ENCODE measurements at regions not wholly inside any gene's neighbourhood (a gene's known extent, or its start where the extent isn't known, plus 50 kb on each side); places are given as distances from the start of the nearest gene placed in this dataset.

DNA sequence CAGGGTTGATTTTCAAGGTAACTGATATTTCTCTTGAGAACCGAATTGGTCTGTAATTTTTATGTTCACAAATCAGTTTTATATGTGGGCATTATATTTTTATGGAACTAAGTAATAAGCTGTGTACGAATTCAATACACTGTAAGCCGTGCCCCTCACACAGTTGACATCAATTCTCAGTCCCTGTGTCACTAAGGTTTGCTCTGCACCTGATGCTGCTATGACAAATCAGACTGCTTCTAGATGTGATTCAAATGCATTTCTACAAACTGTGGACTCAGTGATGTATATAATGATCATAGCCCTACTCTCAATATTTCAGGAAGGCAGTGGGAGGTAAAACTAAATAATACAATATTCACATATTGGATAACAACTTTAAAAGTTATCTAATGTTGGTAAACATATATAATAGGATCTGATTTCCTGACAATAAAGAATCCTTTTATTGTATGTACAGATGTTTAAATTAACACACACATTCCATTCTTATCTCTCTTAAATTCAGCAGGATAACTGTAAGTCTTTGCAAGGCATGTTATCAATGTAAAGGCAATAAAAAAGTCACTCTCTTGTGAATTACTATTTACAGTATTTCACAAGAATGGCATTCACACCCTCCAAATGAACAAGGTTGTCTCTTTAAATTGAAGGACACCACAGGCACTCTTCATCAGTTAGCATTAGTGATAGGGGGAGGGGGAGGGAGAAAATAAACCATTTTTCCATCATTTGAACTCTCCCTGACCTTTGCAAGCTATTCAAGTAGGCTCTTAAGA is 87.2 kb upstream of the SOX5 start:
- Histone ChIP-seq H3K36me3 (ENCODE audit: control insufficient read depth in 2 of 2, insufficient read depth in 2 of 2, low read length in 2 of 2) (no peaks in the 10 kb centered on the region), H3K9ac (ENCODE audit: low read length in 2 of 2) (no peak overlapping the region), H3K9me3 (ENCODE audit: control insufficient read depth in 2 of 2, low read length in 2 of 2) (no peaks in the 10 kb centered on the region), H3K4me1 (ENCODE audit: control insufficient read depth, insufficient read depth, low read length) (no peaks in the 10 kb centered on the region), H3K4me3 (ENCODE audit: low read length in 2 of 2) (no peak overlapping the region), H3K27me3 (ENCODE audit: control insufficient read depth in 1 of 2, insufficient read depth in 2 of 2, low read length in 2 of 2) (no peaks in the 10 kb centered on the region), H3K27ac (ENCODE audit: low read length) (no peak overlapping the region)

DNA sequence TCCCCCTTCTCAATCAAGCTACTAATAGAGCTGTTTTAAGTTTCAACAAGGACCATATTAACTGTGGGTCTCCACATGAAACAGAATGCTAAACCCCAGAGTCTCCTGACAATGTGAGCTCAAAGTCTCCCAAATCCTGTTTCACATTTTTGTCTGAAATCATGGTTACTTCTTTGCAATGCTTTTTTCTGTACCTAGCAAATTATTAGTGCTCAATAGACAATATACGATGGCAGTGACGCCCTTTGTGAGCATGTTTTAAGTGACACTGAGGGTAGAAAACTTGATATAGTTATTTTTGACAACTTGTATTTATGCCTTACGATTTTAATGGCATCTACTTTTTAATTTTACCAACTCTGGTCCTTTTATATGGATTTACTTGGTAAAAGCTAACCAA is 85.4 kb upstream of the SOX5 start:
- Histone ChIP-seq H3K27me3 (ENCODE audit: control insufficient read depth in 1 of 2, insufficient read depth in 2 of 2, low read length in 2 of 2) (no peaks in the 10 kb centered on the region), H3K4me1 (ENCODE audit: control insufficient read depth, insufficient read depth, low read length) (no peaks in the 10 kb centered on the region), H3K4me3 (ENCODE audit: low read length in 2 of 2) (no peak overlapping the region), H3K27ac (ENCODE audit: low read length) (no peak overlapping the region), H3K9ac (ENCODE audit: low read length in 2 of 2) (no peak overlapping the region), H3K9me3 (ENCODE audit: control insufficient read depth in 2 of 2, low read length in 2 of 2) (no peaks in the 10 kb centered on the region), H3K36me3 (ENCODE audit: control insufficient read depth in 2 of 2, insufficient read depth in 2 of 2, low read length in 2 of 2) (no peaks in the 10 kb centered on the region)

DNA sequence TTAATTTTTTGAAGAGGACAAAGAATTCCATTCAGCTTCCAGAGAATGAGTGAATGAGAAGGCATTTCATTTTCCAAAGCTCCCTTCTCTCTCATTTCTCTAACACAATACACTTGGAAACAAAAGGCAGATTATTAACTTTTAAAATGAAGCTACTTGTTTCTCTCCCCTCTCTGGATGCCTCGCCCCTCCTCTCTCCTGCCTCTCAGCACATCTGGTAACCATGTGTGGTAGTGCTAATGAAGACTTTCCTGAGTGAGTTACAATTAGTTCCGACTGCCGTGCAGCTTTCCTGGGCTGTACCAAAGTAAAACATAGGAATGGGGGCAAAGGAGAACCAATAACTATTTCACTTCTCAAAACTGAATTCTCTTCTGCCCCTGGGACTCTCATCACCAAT is 84.7 kb upstream of the SOX5 start:
- H3K4me3 ChIP-seq (ENCODE audit: low read length in 2 of 2): no peak overlapping the region

DNA sequence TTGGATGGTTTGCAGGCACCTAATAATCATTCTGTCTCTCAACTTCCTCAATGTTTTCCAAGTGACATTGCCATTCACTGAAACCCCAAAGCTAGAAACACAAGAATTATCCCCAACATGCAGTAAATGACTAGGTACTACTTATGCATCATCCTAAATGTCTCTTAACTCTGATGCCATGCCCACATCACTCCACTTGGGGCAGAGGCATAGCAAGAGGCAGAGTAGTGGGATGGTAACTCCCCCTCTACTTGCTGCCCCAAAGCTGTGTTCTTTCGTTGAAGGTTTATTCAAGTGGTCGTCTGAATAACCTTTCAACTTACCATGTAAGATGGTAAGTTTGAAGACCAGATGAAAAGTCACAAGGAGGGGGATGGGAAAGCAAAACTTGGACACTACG is 77.9 kb upstream of the SOX5 start:
- Histone ChIP-seq H3K36me3 (ENCODE audit: control insufficient read depth in 2 of 2, insufficient read depth in 2 of 2, low read length in 2 of 2) (no peaks in the 10 kb centered on the region), H3K4me1 (ENCODE audit: control insufficient read depth, insufficient read depth, low read length) (no peaks in the 10 kb centered on the region), H3K27ac (ENCODE audit: low read length) (no peak overlapping the region), H3K27me3 (ENCODE audit: control insufficient read depth in 1 of 2, insufficient read depth in 2 of 2, low read length in 2 of 2) (no peaks in the 10 kb centered on the region), H3K9ac (ENCODE audit: low read length in 2 of 2) (no peak overlapping the region), H3K4me3 (ENCODE audit: low read length in 2 of 2) (no peak overlapping the region), H3K9me3 (ENCODE audit: control insufficient read depth in 2 of 2, low read length in 2 of 2) (no peaks in the 10 kb centered on the region)

More for the DNA sequence above, 84.7 kb upstream of the SOX5 start:
- Histone ChIP-seq H3K27ac (ENCODE audit: low read length) (no peak overlapping the region), H3K27me3 (ENCODE audit: control insufficient read depth in 1 of 2, insufficient read depth in 2 of 2, low read length in 2 of 2) (no peaks in the 10 kb centered on the region), H3K9me3 (ENCODE audit: control insufficient read depth in 2 of 2, low read length in 2 of 2) (no peaks in the 10 kb centered on the region), H3K9ac (ENCODE audit: low read length in 2 of 2) (no peak overlapping the region), H3K4me1 (ENCODE audit: control insufficient read depth, insufficient read depth, low read length) (no peaks in the 10 kb centered on the region), H3K36me3 (ENCODE audit: control insufficient read depth in 2 of 2, insufficient read depth in 2 of 2, low read length in 2 of 2) (no peaks in the 10 kb centered on the region)

DNA sequence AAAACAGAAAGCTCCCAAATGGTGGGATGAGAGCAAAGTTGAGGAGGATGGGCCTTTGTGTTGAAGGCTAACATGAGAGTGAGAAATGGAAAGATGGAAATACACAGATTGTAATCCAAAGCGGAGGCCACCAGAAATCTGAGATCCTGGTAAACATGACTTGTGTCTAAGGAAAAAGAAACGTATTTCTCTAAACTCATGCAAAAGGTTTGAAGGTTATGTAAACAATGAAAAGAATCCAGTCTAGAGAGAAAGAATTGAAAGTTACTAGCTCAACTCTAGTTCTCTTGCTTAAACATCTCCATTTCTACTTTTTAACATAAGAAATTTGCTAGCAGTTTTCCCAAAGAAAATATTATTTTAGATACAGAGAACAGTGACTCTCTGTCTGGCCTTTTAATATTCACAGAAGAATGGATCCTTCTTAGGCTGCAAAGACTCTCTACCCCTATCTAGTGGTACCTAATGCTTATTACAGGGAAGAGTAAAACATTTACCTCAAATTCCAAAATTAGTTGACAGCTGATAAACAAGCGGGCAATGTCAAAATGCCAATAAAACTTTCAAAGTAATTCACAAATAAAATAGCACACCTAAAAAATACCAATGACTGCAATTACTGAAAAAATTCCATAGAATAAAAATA is 75.8 kb upstream of the SOX5 start:
- no peaks in the 10 kb centered on the region for H3K9me3 ChIP-seq (ENCODE audit: control insufficient read depth in 2 of 2, low read length in 2 of 2)
- H3K4me3 ChIP-seq (ENCODE audit: low read length in 2 of 2): no peak overlapping the region
- H3K36me3 ChIP-seq (ENCODE audit: control insufficient read depth in 2 of 2, insufficient read depth in 2 of 2, low read length in 2 of 2): no peaks in the 10 kb centered on the region
- H3K27me3 ChIP-seq (ENCODE audit: control insufficient read depth in 1 of 2, insufficient read depth in 2 of 2, low read length in 2 of 2): no peaks in the 10 kb centered on the region
- H3K4me1 ChIP-seq (ENCODE audit: control insufficient read depth, insufficient read depth, low read length): no peaks in the 10 kb centered on the region
- no peak overlapping the region for H3K27ac ChIP-seq (ENCODE audit: low read length)
- no peak overlapping the region for H3K9ac ChIP-seq (ENCODE audit: low read length in 2 of 2)

DNA sequence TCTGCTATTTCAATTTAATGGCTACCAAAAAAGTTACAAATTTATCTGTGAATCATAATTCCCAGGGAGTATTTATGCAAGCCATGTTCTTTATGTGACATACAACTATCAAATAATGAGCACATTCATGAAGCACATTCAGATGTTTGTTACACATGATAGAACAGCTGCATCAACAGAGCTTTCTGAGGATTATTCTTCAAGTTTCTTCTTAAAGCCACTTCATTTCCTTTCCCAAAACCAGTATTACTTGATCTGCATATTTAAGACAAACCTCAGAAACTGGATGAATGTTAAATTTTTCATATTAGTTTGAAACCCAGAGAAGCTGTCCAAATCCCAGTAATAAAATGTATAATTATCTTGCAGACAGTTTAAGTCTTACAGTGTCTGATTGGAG is 73.6 kb upstream of the SOX5 start:
- H3K4me3 ChIP-seq (ENCODE audit: low read length in 2 of 2): no peak overlapping the region
- H3K4me1 ChIP-seq (ENCODE audit: control insufficient read depth, insufficient read depth, low read length): no peaks in the 10 kb centered on the region
- no peak overlapping the region for H3K9ac ChIP-seq (ENCODE audit: low read length in 2 of 2)
- no peaks in the 10 kb centered on the region for H3K9me3 ChIP-seq (ENCODE audit: control insufficient read depth in 2 of 2, low read length in 2 of 2)
- H3K27me3 ChIP-seq (ENCODE audit: control insufficient read depth in 1 of 2, insufficient read depth in 2 of 2, low read length in 2 of 2): no peaks in the 10 kb centered on the region
- no peak overlapping the region for H3K27ac ChIP-seq (ENCODE audit: low read length)
- no peaks in the 10 kb centered on the region for H3K36me3 ChIP-seq (ENCODE audit: control insufficient read depth in 2 of 2, insufficient read depth in 2 of 2, low read length in 2 of 2)

DNA sequence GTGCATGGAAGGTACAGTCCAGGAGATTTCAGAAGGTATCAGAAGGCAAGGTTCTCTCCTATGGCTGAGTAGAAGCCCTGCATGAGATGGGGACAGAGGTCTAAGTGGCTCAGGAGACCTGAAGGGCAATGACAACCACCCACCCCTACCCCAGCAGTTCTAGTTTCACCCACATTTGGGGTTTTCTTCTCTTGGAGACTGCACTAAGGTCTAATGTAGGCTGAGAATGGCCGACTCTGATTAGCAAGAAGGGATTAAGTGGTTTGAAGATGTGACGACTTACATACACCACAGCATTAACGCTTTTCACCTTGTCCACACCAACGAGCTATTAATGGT is 71.7 kb upstream of the SOX5 start:
- Histone ChIP-seq H3K9ac (ENCODE audit: low read length in 2 of 2) (no peak overlapping the region), H3K27me3 (ENCODE audit: control insufficient read depth in 1 of 2, insufficient read depth in 2 of 2, low read length in 2 of 2) (no peaks in the 10 kb centered on the region), H3K36me3 (ENCODE audit: control insufficient read depth in 2 of 2, insufficient read depth in 2 of 2, low read length in 2 of 2) (no peaks in the 10 kb centered on the region), H3K4me1 (ENCODE audit: control insufficient read depth, insufficient read depth, low read length) (no peaks in the 10 kb centered on the region), H3K27ac (ENCODE audit: low read length) (no peak overlapping the region), H3K4me3 (ENCODE audit: low read length in 2 of 2) (no peak overlapping the region), H3K9me3 (ENCODE audit: control insufficient read depth in 2 of 2, low read length in 2 of 2) (no peaks in the 10 kb centered on the region)

DNA sequence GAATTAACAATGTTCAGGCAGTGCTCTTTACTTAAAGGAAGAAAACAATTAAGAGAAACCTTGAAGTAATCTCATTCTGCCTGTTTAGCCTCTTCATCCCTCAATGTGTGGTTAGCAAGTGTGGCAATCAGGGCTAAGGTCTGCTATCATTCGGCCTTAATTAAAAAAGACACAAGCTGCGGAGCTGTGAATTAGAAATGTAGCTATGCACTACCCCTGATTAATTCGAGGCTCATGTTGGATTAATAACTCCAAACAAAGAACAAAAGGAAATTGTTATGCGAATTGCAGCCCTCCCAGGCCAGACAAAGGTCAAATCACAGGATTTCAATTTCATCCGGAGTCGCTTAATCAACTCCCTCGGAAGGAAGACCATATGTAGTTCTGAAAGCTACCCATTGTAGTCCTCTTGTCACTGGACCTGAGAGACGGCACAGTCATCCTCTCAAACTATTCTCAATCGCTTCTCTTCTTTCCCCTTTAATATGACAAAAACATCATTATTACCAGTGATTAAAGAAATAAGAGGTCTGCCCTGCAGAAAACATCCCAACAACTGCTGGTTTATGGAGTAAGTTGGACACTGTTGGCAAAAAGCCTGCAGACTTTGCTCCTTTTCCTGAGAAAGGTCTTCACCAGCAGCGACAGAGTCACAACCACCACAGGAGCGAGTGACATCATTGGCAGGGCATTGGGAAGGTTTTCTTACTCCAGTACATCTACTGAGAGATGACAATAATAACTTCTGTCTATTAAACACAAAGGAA is 71.1 kb upstream of the SOX5 start:
- Histone ChIP-seq H3K36me3 (ENCODE audit: control insufficient read depth in 2 of 2, insufficient read depth in 2 of 2, low read length in 2 of 2) (no peaks in the 10 kb centered on the region), H3K27me3 (ENCODE audit: control insufficient read depth in 1 of 2, insufficient read depth in 2 of 2, low read length in 2 of 2) (no peaks in the 10 kb centered on the region), H3K9me3 (ENCODE audit: control insufficient read depth in 2 of 2, low read length in 2 of 2) (no peaks in the 10 kb centered on the region), H3K4me3 (ENCODE audit: low read length in 2 of 2) (no peak overlapping the region), H3K27ac (ENCODE audit: low read length) (no peak overlapping the region), H3K9ac (ENCODE audit: low read length in 2 of 2) (no peak overlapping the region), H3K4me1 (ENCODE audit: control insufficient read depth, insufficient read depth, low read length) (no peaks in the 10 kb centered on the region)

DNA sequence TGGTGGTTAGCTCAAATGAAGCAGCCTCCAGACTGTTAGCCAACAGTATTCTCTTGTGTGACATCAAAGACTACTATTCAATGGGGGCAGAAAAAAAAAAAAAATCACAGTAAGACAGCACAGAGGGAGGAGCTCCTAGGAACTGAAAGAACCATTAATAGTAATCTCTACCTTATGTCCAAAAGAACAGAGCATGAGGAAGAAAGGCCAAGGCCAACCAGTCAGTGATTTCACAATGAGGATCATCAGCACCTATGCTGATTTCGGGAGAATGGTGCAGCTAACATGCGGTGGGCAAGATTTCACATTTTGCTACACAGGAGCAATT is 66.3 kb upstream of the SOX5 start:
- H3K27me3 ChIP-seq (ENCODE audit: control insufficient read depth in 1 of 2, insufficient read depth in 2 of 2, low read length in 2 of 2): no peaks in the 10 kb centered on the region
- H3K4me1 ChIP-seq (ENCODE audit: control insufficient read depth, insufficient read depth, low read length): no peaks in the 10 kb centered on the region
- H3K9me3 ChIP-seq (ENCODE audit: control insufficient read depth in 2 of 2, low read length in 2 of 2): no peaks in the 10 kb centered on the region
- H3K4me3 ChIP-seq (ENCODE audit: low read length in 2 of 2): no peak overlapping the region
- H3K27ac ChIP-seq (ENCODE audit: low read length): no peak overlapping the region
- no peak overlapping the region for H3K9ac ChIP-seq (ENCODE audit: low read length in 2 of 2)
- H3K36me3 ChIP-seq (ENCODE audit: control insufficient read depth in 2 of 2, insufficient read depth in 2 of 2, low read length in 2 of 2): no peaks in the 10 kb centered on the region

DNA sequence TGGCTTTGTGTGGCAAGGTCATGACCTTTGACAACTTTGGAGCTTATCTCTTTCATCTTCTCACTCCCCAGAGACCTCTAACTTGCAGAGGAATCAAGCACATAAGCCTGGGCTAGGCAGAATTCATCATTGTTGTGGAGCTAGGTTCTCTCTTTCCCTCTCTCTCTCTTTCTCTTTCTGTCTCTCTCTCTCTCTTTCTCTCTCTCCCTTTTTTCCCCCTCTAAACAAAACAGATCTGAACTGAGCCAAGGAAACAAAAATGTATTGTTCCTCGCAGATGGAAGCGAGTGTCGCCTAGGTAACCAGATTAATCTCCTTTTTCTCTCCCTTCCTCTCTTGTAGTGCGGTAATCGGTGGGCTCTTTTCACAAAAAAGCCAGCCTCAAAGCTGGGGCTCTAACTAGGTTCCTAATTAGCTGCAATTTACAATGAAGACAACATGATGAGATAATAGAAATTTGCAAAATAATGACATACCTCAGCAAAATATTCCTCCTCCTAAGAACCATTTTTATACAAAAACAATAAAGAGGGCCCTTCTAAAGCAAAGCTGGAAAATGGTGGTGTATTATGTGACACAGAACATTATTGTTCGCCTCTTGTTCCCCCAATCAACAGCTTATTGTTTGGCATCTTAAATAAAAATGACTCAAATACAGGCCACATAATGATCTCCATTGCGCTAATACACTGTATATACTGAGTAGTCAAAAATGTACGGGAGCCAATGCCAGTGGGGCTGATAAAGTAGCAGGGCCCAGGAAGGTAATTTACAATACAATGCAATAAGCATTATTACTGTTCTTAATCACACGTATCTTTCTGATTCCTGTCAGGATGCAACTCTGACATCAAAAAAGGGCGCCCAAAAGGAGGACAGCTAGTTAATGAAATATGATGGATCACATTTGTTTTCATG is 65.7 kb upstream of the SOX5 start:
- no peaks in the 10 kb centered on the region for H3K36me3 ChIP-seq (ENCODE audit: control insufficient read depth in 2 of 2, insufficient read depth in 2 of 2, low read length in 2 of 2)
- H3K27me3 ChIP-seq (ENCODE audit: control insufficient read depth in 1 of 2, insufficient read depth in 2 of 2, low read length in 2 of 2): no peaks in the 10 kb centered on the region
- no peak overlapping the region for H3K9ac ChIP-seq (ENCODE audit: low read length in 2 of 2)
- no peak overlapping the region for H3K27ac ChIP-seq (ENCODE audit: low read length)
- H3K9me3 ChIP-seq (ENCODE audit: control insufficient read depth in 2 of 2, low read length in 2 of 2): no peaks in the 10 kb centered on the region
- H3K4me3 ChIP-seq (ENCODE audit: low read length in 2 of 2): no peak overlapping the region
- no peaks in the 10 kb centered on the region for H3K4me1 ChIP-seq (ENCODE audit: control insufficient read depth, insufficient read depth, low read length)
